Cerebellar cortex (tissue), 1 donor: ENCODE measurements at regions not wholly inside any gene's neighbourhood (a gene's known extent, or its start where the extent isn't known, plus 50 kb on each side); places are given as distances from the start of the nearest gene placed in this dataset.
"Not testable (repeated sequence)": the region's sequence is repeated elsewhere in the genome, so short reads cannot be mapped to it uniquely, and the experiment has no call there.

Source experiments
- DNase-seq: peaks from one replicate; pipeline ENCODE4 v3.0.0-alpha.2; 2015; ENCODE audit warnings: low spot score

- no peak for DNase-seq
Measured at GRCh38 chr7:138317044-138317596, 142.9 kb upstream of the TRIM24 start.

GRCh38 chr7:138324941-138325340 is 135.1 kb upstream of the TRIM24 start:
- DNase-seq: no peak

- no peak for DNase-seq
Measured at GRCh38 chr7:138325434-138325833, 134.6 kb upstream of the TRIM24 start.

GRCh38 chr7:138328215-138328614 is 131.8 kb upstream of the TRIM24 start:
- DNase-seq: no peak

- not testable (repeated sequence) for DNase-seq
Measured at GRCh38 chr7:138332850-138333249, 127.2 kb upstream of the TRIM24 start.

- DNase-seq: peak; percentile 16
Measured at GRCh38 chr7:138338361-138338760, 121.7 kb upstream of the TRIM24 start.

GRCh38 chr7:138339229-138339628 is 120.8 kb upstream of the TRIM24 start:
- not testable (repeated sequence) for DNase-seq

GRCh38 chr7:138342990-138343389 is 117.1 kb upstream of the TRIM24 start:
- DNase-seq: no peak

GRCh38 chr7:138345567-138345966 is 114.5 kb upstream of the TRIM24 start:
- no peak for DNase-seq

GRCh38 chr7:138346975-138347374 is 113.1 kb upstream of the TRIM24 start:
- DNase-seq: no peak

GRCh38 chr7:138349841-138350700 is 110.0 kb upstream of the TRIM24 start:
- DNase-seq: no peak

- no peak for DNase-seq
Measured at GRCh38 chr7:138350701-138351357, 109.2 kb upstream of the TRIM24 start.

GRCh38 chr7:138352570-138353461 is 107.2 kb upstream of the TRIM24 start:
- DNase-seq: no peak

GRCh38 chr7:138354066-138354465 is 106.0 kb upstream of the TRIM24 start:
- no peak for DNase-seq

- no peak for DNase-seq
Measured at GRCh38 chr7:138355254-138355653, 104.8 kb upstream of the TRIM24 start.

- DNase-seq: no peak
Measured at GRCh38 chr7:138358850-138359341, 101.2 kb upstream of the TRIM24 start.

- DNase-seq: peak; percentile 3
Measured at GRCh38 chr7:138359870-138360559, 100.0 kb upstream of the TRIM24 start.

GRCh38 chr7:138363721-138364120 is 96.3 kb upstream of the TRIM24 start:
- no peak for DNase-seq

- not testable (repeated sequence) for DNase-seq
Measured at GRCh38 chr7:138366137-138366536, 93.9 kb upstream of the TRIM24 start.

- not testable (repeated sequence) for DNase-seq
Measured at GRCh38 chr7:138366676-138367075, 93.4 kb upstream of the TRIM24 start.

- no peak for DNase-seq
Measured at GRCh38 chr7:138369797-138370196, 90.3 kb upstream of the TRIM24 start.
